Suppressor macrophage treated with lipopolysaccharide for 1 hour (primary cell): ENCODE measurements at regions not wholly inside any gene's neighbourhood (a gene's known extent, or its start where the extent isn't known, plus 50 kb on each side); places are given as distances from the start of the nearest gene placed in this dataset.
"Not testable (repeated sequence)": the region's sequence is repeated elsewhere in the genome, so short reads cannot be mapped to it uniquely, and the experiment has no call there.

Experiments used
- DNase-seq, 3 donors: peaks; one replicate each; pipeline ENCODE4 v3.0.0-alpha.2; 2020 to 2022

DNA sequence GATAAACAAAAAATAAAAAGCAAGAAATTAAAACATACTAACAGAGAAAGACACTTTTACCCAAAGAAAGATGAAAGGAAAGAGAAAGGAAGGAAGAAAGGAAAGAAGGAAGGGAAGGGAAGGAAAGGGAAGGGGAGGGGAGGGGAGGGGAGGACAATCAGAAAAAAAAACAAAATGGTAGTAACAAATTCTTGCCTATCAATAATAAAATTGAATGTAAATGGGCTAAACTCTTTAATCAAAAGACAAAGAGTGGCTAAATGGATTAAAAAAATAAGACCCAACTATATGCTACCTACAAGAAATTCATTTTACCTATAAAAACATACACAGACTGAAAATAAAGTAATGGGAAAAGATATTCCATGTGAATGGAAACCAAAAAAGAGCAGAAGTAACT, 372.9 kb upstream of the NFIA start:
- DNase-seq: no peak

DNA sequence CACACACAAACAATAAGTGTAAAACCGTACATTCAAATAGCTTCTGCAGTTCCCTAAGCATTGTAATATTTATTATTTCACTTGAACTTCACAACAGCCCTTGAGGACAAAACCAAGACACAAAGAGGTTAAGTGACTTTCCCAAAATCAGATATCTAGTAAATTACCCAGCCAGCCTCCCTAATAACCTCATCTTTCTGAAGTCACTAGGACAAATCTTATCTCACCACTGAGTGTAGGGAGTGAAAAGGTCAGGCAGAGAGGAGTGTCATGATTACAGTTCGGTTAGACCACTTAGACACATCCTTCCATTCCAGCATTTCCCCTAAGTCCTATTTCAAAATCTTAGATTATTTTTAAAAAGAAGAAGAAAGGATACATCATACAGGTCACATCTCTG, 377.3 kb upstream of the NFIA start:
- no peak for DNase-seq

GRCh38 chr1:60703155-60703554, 379.2 kb upstream of the NFIA start:
- DNase-seq: no peak

DNA sequence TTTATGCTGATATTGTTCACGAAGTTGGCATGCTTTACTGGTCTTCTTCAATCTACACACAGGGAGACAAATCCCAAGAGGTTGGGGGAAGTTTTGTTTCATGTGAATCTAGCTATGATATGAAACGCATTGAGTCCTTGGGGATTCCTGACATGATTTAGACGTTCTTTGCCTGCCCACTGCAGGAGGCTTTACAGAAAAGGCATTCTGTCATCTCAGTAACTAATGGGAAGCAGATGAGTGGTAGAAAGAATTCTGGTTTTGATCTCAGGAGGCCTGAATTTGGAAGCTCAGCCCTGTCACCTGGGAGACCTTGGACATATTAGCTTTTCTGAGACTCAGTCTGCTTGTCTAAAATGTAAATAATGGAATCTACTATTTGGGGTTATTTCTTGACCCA, 383.0 kb upstream of the NFIA start:
- no peak for DNase-seq

DNA sequence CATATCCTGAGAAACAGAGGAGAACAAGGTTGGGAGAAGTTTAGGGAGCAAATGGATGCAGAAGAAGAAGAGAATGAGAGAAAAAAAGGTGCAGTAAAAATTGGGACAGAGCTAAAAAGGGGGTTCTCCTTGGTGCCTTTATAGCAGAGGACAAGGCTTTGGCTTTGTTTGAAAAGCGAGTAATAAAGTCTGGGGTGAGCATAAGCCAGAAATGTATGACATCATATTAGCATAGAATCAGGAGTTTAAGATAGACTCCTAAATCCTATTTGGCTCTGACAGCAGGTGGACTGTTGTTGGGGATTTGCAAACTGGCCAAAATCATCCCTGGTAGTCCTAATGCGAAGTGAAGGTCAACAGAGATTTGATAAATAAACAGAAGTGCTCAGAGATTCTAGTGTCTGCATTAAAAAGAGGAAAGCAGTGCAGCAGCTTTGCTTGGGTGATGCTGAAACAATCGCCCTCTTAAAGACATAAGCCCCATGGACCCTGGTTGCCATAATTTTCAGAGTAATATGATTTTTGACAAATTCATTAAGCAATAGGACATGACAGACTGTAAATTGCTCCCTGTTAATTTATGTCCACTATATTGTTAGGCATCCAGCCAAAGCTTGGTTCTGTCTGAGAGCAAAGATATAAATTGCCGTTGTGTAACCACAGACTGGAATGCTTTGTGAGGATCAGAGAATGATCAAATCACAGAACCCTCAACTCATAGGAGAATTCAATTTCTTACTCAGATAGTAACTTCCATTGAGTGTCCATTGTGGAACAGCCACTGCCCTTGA, 385.0 kb upstream of the NFIA start:
- no peak for DNase-seq

GRCh38 chr1:60696512-60696911, 385.8 kb upstream of the NFIA start:
- DNase-seq: no peak

GRCh38 chr1:60695716-60696171, 386.6 kb upstream of the NFIA start:
- no peak for DNase-seq

- no peak for DNase-seq
Observed at GRCh38 chr1:60694980-60695379, 387.4 kb upstream of the NFIA start.

- DNase-seq: no peak
Observed at GRCh38 chr1:60692031-60692430, 390.3 kb upstream of the NFIA start.

GRCh38 chr1:60688221-60688620, 394.1 kb upstream of the NFIA start:
- not testable (repeated sequence) for DNase-seq

GRCh38 chr1:60681095-60681860, 401.1 kb upstream of the NFIA start:
- no peak for DNase-seq

DNA sequence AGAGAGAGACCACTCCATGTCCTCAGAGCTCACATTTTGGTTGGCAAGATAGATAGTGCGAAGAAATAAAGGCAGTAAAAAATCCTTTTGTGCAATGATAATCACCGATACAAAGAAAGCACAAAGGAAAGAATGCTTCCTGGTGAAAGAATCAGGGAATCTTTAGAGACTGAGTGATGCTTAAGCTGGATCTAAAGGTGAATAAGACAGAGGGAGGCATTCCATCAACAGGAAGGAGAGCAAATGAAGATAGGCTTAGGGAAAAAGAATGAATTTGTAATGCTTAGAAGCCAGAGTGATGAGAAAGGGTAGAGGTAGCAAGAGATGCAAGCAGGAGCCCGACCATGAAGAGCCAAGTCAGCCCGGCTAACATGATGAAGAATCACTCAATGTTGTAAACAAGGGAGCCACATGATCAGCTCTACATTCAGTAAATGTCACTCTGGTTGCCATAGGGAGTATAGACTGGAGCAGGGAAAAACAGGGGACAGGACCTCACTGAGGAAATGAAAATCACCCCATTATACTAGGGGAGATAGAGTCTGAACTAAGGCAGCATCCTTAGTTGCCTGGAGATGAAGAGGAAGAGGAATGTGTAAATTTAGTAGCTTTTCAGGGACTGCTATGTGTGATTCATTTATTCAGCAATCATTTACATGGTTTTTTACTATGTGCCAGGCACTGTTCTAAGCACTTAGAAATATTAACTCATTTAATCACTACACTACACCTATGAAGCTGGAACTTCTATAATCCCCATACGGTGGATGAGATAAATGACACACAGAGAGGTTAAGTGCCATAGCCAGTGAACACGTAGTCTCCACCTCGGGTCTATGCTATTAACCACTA, 402.6 kb upstream of the NFIA start:
- DNase-seq: no peak

- no peak for DNase-seq
Observed at GRCh38 chr1:60678802-60679201, 403.6 kb upstream of the NFIA start.

DNA sequence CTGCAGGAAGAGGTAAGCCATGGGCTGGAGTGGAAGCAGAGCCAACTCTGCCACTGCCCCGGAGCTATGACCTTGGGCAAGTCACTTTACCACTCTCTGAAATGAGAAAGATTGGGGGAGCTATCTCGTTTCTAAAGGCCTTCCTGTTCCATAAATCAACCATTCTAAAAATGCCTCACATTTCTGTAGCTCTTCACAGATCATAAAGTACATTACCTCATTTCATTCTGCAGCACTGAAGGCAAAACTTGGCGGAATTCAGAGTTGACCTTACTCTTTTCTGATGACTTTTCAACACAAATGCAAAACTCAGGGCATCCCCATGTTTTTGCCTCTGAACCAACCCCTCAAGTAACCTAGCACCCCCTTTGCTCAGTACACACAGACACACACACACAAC, 404.0 kb upstream of the NFIA start:
- DNase-seq: no peak

GRCh38 chr1:60672449-60672848, 409.9 kb upstream of the NFIA start:
- DNase-seq: no peak

DNA sequence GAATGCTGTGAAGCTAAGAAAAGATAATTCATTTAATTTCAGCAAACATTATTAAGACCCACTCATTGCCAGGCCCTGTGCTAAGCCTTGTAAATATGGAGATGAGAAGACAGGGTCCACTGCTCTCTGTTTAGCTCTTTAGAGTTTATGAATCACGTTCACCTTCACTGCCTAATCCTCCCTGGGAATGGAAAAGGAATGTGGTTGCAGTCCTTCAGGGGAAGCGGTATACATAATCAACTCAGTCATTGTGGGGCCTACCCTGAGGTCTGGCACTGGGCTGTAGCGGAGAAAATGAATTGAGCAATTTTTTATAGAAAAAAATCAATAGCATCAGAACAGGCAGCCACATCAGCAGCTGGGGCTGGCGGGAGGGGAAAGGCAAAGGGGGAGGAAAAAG, 412.1 kb upstream of the NFIA start:
- no peak for DNase-seq

- DNase-seq: no peak
Observed at GRCh38 chr1:60668585-60668984, 413.8 kb upstream of the NFIA start.

- DNase-seq: no peak
Observed at GRCh38 chr1:60665311-60665710, 417.1 kb upstream of the NFIA start.

DNA sequence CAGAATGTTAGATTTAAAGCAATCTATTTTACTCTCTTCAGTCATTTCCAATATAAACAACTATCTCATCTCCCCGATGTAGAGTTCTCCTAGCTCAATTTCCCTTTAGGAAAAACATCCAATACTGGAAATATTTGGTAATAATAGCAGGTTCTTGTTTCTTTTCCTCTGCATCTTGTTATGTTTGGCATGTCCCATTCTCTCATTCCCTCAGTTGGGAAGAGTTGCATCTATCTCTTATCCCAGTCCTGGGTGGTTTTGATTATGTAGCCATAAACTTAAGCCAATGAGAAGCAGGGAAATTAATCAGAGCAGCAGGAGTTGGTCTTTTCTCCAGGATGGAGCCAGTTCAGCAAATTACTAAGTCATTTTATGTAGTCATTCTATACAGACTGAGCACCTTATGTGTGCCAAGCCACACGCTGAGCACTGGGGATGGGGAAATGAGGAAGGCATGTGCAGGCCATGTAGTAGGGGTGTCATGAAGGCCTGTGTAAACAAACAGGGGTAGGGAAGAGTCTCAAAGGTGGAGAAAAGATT, 418.2 kb upstream of the NFIA start:
- no peak for DNase-seq

GRCh38 chr1:60662486-60663044, 419.8 kb upstream of the NFIA start:
- DNase-seq: no peak

GRCh38 chr1:60657926-60658325, 424.4 kb upstream of the NFIA start:
- no peak for DNase-seq

GRCh38 chr1:60655679-60656355, 426.5 kb upstream of the NFIA start:
- DNase-seq: no peak
